Activated T-cell treated with anti-CD3 and anti-CD28 coated beads, Interleukin-2, amount 50 U/mL, for 24 hours (primary cell): ENCODE measurements at regions not wholly inside any gene's neighbourhood (a gene's known extent, or its start where the extent isn't known, plus 50 kb on each side); places are given as distances from the start of the nearest gene placed in this dataset.
"Not testable (repeated sequence)": the region's sequence is repeated elsewhere in the genome, so short reads cannot be mapped to it uniquely, and the experiment has no call there.

Source experiments
- DNase-seq: peaks from one replicate; pipeline ENCODE4 v3.0.0-alpha.2; 2020
- H3K27ac Mint-ChIP-seq: 2 replicates; pipeline ENCODE4 v1.8.0; 2020; ENCODE audit warnings: mild to moderate bottlenecking, mixed read lengths
- H3K27me3 Mint-ChIP-seq: 2 replicates; pipeline ENCODE4 v1.8.0; 2020; ENCODE audit warnings: mixed read lengths
- H3K36me3 Mint-ChIP-seq: 2 replicates; pipeline ENCODE4 v1.8.0; 2020; ENCODE audit warnings: low read depth, mixed read lengths
- H3K4me1 Mint-ChIP-seq: 2 replicates; pipeline ENCODE4 v1.8.0; 2020; ENCODE audit warnings: low read depth, mixed read lengths
- H3K4me3 Mint-ChIP-seq: 2 replicates; pipeline ENCODE4 v1.8.0; 2020; ENCODE audit warnings: mild to moderate bottlenecking, moderate library complexity, mixed read lengths
- H3K9me3 Mint-ChIP-seq: 2 replicates; pipeline ENCODE4 v1.8.0; 2020; ENCODE audit warnings: mixed read lengths

DNA sequence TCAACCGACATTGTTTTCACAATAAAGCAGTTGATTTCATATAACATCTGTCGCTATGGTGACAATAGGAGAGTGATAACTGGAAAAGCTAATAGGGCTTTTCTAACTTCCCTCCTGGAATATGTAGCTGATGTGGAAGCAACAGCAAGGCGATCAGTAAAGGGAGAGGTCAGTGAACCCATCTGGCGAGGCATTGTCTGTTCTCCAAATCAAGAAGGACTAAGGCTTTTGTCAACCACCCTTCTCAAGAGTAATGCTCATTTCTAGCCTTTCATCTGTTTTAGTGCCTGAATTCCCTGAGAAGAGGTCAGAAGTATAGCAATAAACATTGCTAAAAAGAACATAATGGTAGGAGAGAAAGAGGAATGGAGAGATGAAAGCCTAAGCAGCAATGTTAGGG is 201.3 kb downstream of the AKAP7 start:
- Mint-ChIP-seq H3K27me3 (no peaks in the 10 kb centered on the region), H3K27ac (no peak overlapping the region), H3K36me3 (peaks cover 6% of the 10 kb centered on the region), H3K4me3 (no peak overlapping the region), H3K4me1 (peaks cover 6% of the 10 kb centered on the region), H3K9me3 (no peaks in the 10 kb centered on the region)
- no peak for DNase-seq

DNA sequence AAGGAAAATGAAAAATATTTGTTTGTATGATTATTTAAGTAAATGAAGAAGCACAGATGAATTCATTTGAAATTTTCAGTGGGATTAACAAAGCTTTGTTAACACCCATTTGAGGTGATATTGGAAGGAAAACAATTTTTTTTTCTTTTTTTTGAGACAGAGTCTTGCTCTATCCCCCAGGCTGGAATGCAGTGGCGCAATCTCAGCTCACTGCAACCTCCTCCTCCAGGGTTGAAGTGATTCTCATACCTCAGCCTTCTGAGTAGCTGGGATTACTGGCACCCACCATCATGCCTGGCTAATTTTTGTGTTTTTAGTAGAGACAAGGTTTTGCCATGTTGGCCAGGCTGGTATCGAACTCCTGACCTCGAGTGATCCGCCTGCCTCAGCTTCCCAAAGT is 211.6 kb downstream of the AKAP7 start:
- not testable (repeated sequence) for DNase-seq, H3K4me3 Mint-ChIP-seq, H3K27me3 Mint-ChIP-seq, H3K9me3 Mint-ChIP-seq, H3K27ac Mint-ChIP-seq, H3K36me3 Mint-ChIP-seq
- peaks cover 11% of the 10 kb centered on the region for H3K4me1 Mint-ChIP-seq

DNA sequence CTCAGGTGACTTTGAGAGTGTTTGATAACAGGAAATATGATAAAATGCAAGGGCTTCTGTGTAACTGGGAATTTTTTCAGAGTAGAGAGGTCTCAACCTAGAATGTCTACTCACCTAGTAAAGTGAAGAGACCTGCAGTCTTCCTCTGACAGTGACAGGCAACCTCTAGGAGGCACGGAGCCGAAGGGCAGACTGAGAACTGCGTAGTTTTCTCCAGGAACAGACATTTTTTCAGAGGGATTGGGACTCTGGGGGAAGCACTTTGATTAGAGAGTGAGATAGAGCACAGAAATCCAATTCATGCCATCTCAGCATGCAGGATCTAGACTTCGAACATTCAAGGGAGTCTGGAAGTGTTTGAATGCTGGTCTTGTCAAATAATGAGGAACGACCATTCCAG is 213.3 kb downstream of the AKAP7 start:
- peaks cover 15% of the 10 kb centered on the region for H3K36me3 Mint-ChIP-seq
- H3K9me3 Mint-ChIP-seq = no peaks in the 10 kb centered on the region
- no peak overlapping the region for H3K27ac Mint-ChIP-seq
- no peak overlapping the region for H3K4me3 Mint-ChIP-seq
- DNase-seq = no peak
- H3K27me3 Mint-ChIP-seq = no peaks in the 10 kb centered on the region
- H3K4me1 Mint-ChIP-seq = peaks cover 11% of the 10 kb centered on the region

DNA sequence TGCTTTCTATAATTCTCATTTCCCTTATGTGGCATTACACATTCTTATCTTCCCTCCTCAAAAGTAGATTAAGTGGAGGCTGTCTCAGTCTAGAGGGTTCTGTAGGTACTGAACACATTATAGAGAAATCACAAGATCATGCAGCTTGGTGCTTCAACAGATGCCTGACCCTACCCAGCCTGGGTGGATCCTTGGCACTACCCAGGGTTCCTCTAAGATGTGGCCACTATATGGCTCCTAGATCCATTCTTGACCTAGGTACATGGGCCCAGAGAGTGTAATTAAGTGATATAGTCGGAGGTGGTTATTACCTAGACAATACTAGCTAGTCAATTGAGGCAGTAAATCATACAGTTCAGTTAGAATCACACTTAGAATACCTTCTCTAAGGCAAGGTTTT is 213.9 kb downstream of the AKAP7 start:
- H3K36me3 Mint-ChIP-seq = peaks cover 21% of the 10 kb centered on the region
- peaks cover 11% of the 10 kb centered on the region for H3K4me1 Mint-ChIP-seq
- no peak overlapping the region for H3K4me3 Mint-ChIP-seq
- no peak for DNase-seq
- H3K27me3 Mint-ChIP-seq = no peaks in the 10 kb centered on the region
- H3K9me3 Mint-ChIP-seq = no peaks in the 10 kb centered on the region
- H3K27ac Mint-ChIP-seq = no peak overlapping the region

DNA sequence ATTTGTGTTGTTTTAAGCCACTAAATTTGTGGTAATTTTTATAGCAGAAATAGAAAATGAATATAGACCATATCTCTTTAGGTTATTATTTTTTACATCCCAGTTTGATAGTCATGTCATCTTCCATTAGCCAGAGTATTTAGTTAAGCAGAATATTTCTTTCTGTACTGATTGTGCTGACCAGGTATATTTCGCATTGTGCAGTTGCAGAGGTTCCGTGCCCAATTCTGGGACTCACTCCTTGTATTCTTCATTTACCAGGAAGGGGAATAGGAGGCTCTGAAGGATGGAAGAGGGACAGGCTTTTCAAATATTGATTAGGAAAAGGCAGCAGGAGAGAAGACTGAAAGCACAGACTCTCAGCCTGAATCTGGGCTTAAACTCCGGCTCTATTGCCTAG is 217.8 kb downstream of the AKAP7 start:
- Mint-ChIP-seq H3K4me3 (no peak overlapping the region), H3K27ac (no peak overlapping the region), H3K4me1 (peaks cover 11% of the 10 kb centered on the region), H3K27me3 (no peaks in the 10 kb centered on the region), H3K9me3 (no peaks in the 10 kb centered on the region), H3K36me3 (peaks cover 30% of the 10 kb centered on the region)
- DNase-seq = no peak

DNA sequence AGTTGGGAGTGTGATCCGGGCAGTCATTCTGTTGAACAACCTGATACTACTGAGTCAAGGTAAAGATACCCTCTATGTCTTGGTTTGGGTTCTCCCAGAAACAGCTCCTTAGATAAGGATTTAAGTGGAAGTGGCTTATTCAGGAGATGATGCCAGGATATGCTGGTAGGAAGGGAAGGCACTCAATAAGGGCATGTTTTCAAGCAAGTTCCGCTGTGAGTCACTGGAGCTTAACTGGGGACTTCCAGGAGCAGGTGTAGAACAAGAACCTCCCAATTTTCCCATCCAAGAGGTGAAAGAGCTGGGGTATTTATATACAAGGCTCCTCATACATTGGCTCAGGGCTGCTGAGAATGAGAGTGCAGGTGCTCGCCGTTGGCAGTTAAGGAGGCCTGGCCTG is 218.6 kb downstream of the AKAP7 start:
- H3K27me3 Mint-ChIP-seq = no peaks in the 10 kb centered on the region
- no peaks in the 10 kb centered on the region for H3K9me3 Mint-ChIP-seq
- no peak overlapping the region for H3K27ac Mint-ChIP-seq
- DNase-seq = no peak
- peaks cover 23% of the 10 kb centered on the region for H3K36me3 Mint-ChIP-seq
- peaks cover 4% of the 10 kb centered on the region for H3K4me1 Mint-ChIP-seq
- H3K4me3 Mint-ChIP-seq = no peak overlapping the region

DNA sequence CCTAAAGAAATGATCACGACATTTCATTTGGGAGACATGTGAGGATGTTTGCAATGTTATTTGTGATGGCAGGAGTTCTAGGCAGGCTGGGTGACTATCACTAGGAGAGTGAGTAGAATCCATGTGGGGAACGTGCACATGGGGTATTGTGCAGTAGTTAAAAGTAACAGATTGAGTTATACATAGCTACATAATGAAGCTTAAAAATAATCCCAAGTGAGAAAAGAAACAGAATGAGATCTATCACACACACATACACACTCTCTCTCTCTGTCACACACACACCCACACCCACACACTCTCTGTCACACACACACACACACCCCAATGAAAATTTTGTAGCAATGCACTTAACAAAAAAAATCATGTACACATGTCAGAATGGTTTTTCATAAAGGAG is 218.7 kb upstream of the ARG1 start:
- Mint-ChIP-seq H3K27ac (no peak overlapping the region), H3K4me3 (no peak overlapping the region), H3K36me3 (peaks cover 23% of the 10 kb centered on the region), H3K9me3 (no peaks in the 10 kb centered on the region), H3K4me1 (no peaks in the 10 kb centered on the region), H3K27me3 (no peaks in the 10 kb centered on the region)
- DNase-seq = no peak

DNA sequence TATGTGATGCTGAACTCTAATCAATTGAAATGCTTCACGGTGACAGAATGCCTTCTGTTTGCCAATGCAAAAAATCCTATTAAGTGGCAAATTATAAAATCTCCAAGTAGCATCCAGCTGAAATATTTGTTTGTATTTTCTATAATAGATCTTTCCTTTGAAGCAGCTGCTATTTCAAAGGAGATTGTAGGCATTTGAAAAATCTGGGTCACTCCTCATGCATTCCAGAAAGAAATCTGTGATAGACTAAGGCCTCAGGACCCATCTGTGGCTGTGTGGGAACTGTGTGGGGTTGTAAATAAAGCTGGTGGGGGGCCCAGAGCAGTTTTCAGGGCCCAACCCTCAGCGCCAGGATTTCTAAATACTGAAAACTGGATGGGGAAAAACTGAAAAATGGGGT is 216.9 kb upstream of the ARG1 start:
- no peaks in the 10 kb centered on the region for H3K27me3 Mint-ChIP-seq
- DNase-seq = no peak
- no peaks in the 10 kb centered on the region for H3K9me3 Mint-ChIP-seq
- no peak overlapping the region for H3K4me3 Mint-ChIP-seq
- H3K36me3 Mint-ChIP-seq = peaks cover 23% of the 10 kb centered on the region
- H3K4me1 Mint-ChIP-seq = peaks cover 7% of the 10 kb centered on the region
- H3K27ac Mint-ChIP-seq = no peak overlapping the region

DNA sequence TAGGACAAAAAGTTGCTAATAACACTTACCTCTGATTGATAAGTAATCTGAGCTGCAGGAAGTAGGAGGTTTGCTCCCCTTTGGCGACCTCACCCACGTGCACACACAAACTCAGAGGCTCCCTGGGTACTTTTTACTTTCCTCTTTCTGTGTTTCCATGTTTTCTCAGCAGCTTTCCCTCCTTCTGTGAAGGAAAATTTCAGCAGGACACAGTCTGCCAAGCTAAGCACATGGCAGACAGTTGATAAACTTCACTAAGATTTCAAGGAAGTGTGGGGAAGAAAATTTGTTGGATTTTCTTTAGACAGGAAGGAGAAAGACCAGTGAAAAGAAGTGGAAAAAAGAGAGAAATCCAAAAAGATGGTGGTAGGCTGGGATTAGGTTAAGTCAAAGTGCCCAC is 215.5 kb upstream of the ARG1 start:
- Mint-ChIP-seq H3K9me3 (no peaks in the 10 kb centered on the region), H3K4me3 (no peak overlapping the region), H3K27ac (no peak overlapping the region), H3K36me3 (peaks cover 24% of the 10 kb centered on the region), H3K4me1 (peaks cover 8% of the 10 kb centered on the region), H3K27me3 (no peaks in the 10 kb centered on the region)
- no peak for DNase-seq

DNA sequence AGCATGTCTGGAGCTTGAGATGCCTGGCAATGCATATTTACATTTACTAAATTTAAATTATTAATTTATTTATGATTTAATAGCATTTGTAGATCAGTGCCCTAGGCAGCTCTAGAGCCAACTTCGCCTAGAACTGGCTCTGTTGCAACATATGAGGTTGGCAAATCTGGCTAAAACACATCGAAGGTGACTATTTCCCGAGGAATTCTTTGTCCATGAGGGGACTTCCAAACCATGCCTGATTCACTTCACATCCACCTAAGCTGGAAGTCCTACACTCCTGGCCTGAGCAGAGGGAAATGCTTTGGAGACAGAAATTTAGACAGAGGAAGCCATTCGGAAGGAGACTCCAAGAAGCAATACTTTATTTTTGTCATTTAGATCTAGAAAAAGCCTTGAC is 211.0 kb upstream of the ARG1 start:
- no peak overlapping the region for H3K27ac Mint-ChIP-seq
- no peaks in the 10 kb centered on the region for H3K27me3 Mint-ChIP-seq
- no peak overlapping the region for H3K4me3 Mint-ChIP-seq
- DNase-seq = no peak
- peaks cover 5% of the 10 kb centered on the region for H3K36me3 Mint-ChIP-seq
- peaks cover 33% of the 10 kb centered on the region for H3K4me1 Mint-ChIP-seq
- no peaks in the 10 kb centered on the region for H3K9me3 Mint-ChIP-seq

DNA sequence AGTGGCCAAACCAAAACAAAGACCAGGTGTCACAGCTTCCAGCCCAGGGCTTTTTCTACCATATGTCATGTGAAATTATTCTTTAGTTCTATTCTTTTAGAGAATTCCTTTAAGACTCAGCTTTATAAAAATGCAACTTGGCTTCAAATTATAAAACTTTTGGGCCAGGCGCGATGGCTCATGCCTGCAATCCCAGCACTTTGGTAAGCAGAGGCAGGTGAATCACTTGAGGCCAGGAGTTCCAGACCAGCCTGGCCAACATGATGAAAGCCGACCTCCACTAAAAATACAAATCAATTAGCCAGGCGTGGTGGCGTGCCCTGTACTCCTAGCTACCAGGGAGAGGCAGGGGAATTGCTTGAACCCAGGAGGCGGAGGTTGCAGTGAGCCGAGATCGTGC is 210.3 kb upstream of the ARG1 start:
- Mint-ChIP-seq H3K9me3 (no peaks in the 10 kb centered on the region), H3K4me3 (no peak overlapping the region), H3K27ac (no peak overlapping the region), H3K4me1 (peaks cover 33% of the 10 kb centered on the region), H3K27me3 (no peaks in the 10 kb centered on the region), H3K36me3 (peaks cover 4% of the 10 kb centered on the region)
- DNase-seq = no peak

DNA sequence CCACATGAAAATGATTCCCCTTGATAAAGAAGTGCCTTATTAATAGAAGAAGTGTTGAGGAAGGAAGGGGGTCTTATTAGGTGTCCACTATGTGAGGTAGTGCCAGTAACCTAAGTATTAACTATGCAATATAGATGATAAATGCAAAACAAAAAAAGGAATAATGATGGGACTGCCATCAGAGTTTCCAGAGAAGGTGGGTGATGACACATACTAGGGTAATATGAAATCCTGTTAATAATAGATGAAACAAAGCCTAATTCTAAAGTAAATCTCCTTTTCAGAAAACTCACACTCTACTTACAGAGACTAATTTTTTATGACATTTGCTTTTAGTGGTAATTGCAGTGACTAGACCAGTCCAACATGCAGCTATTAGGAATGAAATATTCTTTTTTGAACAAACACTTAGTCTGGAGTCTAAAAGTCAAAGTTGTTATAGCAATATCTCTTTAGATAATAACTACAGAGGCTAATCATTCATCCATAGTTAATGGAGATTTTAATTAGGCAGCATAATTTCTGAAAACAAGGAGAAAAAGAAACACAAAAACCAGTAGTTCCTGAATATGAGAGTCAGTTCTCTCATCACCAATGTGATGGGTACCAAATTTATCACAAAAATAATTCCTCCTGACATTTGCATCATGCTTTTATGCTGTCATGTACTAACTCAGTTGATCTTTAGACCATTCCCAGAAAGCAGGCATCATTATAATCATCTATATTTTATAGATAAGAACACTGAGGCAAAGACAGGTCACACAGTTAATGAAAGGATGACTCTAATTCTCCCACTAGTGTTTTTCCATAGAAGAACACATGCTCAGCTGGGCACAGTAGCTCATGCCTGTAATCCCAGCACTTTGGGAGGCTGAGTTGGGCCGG is 208.8 kb upstream of the ARG1 start:
- Mint-ChIP-seq H3K27me3 (no peaks in the 10 kb centered on the region), H3K27ac (no peak overlapping the region), H3K4me3 (no peak overlapping the region), H3K36me3 (peaks cover 4% of the 10 kb centered on the region), H3K9me3 (no peaks in the 10 kb centered on the region), H3K4me1 (peaks cover 44% of the 10 kb centered on the region)
- DNase-seq = no peak

DNA sequence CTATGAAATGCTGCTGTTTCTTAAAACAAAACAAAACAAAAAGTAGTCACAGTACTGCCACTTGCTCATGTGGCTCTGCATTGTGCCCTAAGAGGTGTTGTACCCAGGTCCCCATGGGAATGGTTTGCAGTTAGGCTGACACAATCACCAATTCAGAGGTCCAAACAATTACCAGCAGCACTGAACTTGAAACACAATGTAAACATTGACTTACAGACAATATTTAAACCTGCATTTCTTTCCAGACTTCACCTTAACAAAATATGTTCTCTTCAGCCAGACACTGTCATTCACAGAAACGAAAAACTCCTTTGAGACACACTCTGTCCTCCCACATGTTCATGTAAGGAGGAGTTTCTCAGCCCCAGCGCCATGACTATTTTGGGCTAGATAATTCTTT is 206.8 kb upstream of the ARG1 start:
- Mint-ChIP-seq H3K4me1 (peaks cover 38% of the 10 kb centered on the region), H3K27me3 (no peaks in the 10 kb centered on the region), H3K36me3 (peaks cover 4% of the 10 kb centered on the region), H3K9me3 (no peaks in the 10 kb centered on the region), H3K27ac (no peak overlapping the region), H3K4me3 (no peak overlapping the region)
- DNase-seq = no peak

DNA sequence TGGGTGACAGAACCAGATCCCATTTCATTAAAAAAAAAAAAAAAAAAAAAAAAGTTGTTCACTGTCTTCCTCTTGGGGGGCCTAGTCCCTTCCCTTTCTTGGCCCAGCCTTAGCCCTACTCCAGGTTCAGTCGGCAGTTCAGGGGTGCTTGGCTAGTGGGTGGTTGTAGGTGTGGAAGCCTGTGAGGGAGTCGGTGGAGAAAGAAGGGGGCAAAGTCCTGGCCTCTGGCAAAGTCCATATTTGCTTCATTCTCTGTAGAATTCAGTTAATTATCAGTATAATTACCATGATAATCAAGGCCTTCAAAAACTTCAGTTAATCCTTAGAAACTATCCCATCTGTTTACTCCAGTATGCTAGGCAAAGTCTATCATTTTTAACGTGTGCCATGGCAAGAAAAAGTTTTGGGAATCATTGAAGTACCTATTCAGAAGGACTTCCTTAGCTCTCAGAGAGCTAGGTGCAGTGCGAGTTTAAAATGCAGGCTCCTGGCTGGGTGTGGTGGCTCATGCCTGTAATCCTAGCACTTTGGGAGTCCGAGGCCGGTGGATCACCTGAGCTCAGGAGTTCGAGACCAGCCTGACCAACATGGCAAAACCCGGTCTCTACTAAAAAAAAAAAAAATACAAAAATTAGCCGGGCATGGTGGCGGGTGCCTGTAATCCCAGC is 205.7 kb upstream of the ARG1 start:
- no peak overlapping the region for H3K27ac Mint-ChIP-seq
- no peaks in the 10 kb centered on the region for H3K27me3 Mint-ChIP-seq
- no peak overlapping the region for H3K4me3 Mint-ChIP-seq
- H3K36me3 Mint-ChIP-seq = peaks cover 4% of the 10 kb centered on the region
- H3K9me3 Mint-ChIP-seq = no peaks in the 10 kb centered on the region
- peaks cover 38% of the 10 kb centered on the region for H3K4me1 Mint-ChIP-seq
- no peak for DNase-seq

DNA sequence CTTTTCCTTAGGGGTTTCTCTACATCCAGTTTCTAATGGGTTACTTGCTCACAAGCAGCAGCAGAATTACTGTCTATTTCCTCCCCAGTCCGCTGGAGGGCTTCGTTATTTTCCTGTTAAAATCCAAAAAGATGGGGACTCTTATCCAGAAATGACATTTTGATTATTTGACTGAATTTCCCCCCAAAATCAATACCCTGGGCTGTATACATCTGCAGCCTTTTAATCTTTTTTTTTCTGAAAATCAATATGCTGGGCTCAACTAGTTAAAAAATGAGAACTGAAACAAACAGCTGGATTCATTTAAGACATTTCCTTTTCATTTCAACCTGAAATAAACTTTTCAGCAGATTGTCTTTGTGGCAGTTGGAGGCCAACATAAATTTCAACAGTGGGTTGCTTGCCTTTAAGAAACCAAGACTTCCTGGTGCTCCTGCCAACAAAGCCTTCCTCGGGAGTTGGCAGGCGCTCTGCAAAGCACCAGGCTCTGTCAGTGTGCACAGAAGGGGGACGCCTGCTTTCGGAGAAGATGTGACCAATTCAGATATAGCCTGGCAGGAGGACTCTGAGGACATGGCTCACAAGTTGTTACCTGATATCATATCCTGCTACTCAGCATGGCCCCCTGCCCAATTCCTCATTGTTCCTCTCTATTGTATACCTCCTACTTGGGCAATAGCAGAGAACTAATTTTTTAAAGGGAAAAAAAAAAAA is 204.7 kb upstream of the ARG1 start:
- peaks cover 37% of the 10 kb centered on the region for H3K4me1 Mint-ChIP-seq
- no peaks in the 10 kb centered on the region for H3K27me3 Mint-ChIP-seq
- H3K4me3 Mint-ChIP-seq = no peak overlapping the region
- DNase-seq = no peak
- no peak overlapping the region for H3K27ac Mint-ChIP-seq
- H3K9me3 Mint-ChIP-seq = no peaks in the 10 kb centered on the region
- H3K36me3 Mint-ChIP-seq = peaks cover 4% of the 10 kb centered on the region
